GM19193 (cell line): ENCODE measurements at regions not wholly inside any gene's neighbourhood (a gene's known extent, or its start where the extent isn't known, plus 50 kb on each side); places are given as distances from the start of the nearest gene placed in this dataset.

Experiments used
- POLR2A ChIP-seq: IDR thresholded peaks from 4 replicates; pipeline ENCODE4 v1.6.1; 2011; ENCODE audit not compliant: insufficient read depth, insufficient read length; ENCODE audit errors: extremely low read depth

DNA sequence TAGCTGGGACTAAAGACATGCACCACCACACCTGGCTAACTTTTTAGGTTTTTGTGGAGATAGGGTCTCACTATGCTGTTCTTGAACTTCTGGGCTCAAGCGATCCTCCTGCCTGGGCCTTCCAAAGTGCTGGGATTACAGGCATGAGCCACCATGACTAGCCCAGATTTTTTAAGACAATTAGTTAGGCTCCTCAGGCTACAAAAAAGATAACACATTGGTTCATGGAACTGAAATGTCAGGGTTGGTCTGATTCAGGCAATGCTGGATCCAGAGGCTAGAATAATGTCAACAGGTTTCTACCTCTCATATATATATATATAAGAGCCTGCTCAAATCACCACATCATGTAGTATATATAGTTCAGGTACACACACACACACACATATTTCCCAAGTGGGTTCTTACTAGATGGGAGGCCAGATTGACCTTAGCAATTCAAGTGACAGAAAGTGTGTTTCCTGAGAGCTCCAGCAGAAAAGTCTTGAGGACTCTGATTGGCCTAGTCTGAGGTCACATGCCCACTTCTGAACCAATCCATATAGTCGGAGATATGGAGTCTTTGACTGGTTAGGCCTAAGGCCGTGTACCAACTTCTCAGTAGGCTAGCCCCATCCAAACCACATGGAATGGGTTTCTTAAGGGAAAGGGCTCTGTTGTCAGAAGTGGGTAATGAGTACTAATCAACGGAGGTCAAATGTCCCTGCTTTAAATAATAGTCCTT is 72.6 kb upstream of the LAPTM4A start:
- TF ChIP-seq POLR2A = no peak

GRCh38 chr2:20122864-20123263 is 71.4 kb upstream of the LAPTM4A start:
- no peak for TF ChIP-seq POLR2A

- TF ChIP-seq POLR2A = no peak
Measured at GRCh38 chr2:20120569-20121416, 69.4 kb upstream of the LAPTM4A start.

- TF ChIP-seq POLR2A = no peak
Measured at GRCh38 chr2:20118051-20118450, 66.6 kb upstream of the LAPTM4A start.

DNA sequence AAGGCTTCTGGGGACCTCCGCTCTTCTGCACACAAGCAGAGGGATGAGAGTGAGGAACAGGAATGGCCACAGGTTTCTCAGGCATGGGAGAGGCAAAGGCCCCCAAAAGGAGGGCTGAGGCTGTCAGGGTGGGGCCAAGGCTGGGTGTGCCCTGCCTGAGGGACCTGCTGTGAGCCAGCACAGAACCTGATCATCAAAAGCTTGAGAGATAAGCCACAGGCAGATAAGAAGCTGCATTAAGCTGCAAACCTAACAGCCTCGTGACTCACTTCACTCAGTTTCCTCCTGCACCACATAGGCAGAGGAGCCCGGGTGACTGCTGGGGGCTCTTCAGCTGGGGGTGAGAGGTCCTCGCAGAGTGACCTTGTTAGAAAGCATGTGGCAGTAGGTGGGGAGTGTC is 64.5 kb upstream of the LAPTM4A start:
- TF ChIP-seq POLR2A = no peak

DNA sequence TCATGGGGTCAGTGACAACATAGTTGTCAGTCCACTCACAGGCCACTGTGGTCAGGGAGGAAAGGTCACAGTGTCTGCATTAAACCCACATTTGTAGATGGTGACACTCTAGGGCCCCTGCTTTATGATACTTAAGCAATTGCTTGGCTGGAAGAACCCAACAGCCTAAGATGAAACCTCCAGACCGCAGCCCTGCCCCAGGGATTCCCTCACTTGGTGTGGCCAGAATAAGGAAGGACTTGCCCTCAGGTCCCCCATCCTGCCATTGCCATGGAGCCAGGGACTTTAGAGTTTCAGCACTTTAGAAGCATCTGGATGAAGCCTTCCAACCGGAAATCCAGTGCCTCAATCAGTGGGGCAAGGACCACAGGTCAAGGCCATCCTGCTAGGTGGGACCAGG is 63.9 kb upstream of the LAPTM4A start:
- TF ChIP-seq POLR2A = no peak

DNA sequence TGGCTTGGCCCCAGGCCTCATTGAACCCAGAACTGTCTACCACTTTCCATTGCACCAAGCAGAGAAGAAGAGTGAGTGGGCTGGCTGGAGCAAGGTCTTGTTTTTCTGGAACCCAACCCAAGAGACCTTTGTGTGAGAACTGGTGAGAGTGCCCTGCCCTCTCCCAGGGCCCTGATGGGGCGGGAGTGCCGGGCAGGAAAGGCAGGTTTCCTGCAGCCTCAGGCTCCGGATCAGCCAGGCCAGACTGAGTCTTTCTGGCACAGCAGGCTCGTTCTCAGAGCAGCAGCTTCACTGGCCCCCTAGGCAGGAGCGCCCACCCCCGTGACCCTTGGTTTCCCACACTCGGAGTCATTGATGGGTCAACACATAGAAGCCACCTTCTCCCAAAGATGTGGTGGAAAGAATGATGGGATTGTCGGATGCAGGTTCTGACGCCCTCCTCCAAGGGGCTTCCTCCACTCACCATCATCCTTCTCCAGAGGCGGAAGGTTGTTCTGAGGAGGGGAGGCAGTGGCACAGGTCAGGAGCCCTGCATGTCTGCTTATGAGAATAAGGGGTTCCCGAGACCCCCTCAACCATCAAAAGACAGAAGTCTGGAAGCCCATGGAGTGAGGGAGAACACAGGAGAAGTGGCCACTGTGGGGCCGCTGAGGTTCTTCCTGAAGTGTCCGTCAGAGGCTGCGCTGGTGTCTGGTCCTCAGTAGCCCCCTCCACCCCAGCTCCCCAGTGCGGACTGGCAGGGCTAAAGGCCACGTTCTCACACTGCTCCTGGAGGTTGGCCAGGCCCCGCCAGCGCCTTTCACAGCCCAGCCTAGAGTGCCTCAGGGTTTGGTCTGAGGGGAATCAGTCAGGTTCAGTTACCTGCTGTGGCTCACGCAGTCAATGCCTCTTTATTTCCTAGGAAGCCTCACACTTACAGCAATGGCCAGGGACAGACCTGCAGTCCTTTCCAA is 62.8 kb upstream of the LAPTM4A start:
- TF ChIP-seq POLR2A = no peak

- no peak for TF ChIP-seq POLR2A
Measured at GRCh38 chr2:20113004-20113796, 61.8 kb upstream of the LAPTM4A start.

DNA sequence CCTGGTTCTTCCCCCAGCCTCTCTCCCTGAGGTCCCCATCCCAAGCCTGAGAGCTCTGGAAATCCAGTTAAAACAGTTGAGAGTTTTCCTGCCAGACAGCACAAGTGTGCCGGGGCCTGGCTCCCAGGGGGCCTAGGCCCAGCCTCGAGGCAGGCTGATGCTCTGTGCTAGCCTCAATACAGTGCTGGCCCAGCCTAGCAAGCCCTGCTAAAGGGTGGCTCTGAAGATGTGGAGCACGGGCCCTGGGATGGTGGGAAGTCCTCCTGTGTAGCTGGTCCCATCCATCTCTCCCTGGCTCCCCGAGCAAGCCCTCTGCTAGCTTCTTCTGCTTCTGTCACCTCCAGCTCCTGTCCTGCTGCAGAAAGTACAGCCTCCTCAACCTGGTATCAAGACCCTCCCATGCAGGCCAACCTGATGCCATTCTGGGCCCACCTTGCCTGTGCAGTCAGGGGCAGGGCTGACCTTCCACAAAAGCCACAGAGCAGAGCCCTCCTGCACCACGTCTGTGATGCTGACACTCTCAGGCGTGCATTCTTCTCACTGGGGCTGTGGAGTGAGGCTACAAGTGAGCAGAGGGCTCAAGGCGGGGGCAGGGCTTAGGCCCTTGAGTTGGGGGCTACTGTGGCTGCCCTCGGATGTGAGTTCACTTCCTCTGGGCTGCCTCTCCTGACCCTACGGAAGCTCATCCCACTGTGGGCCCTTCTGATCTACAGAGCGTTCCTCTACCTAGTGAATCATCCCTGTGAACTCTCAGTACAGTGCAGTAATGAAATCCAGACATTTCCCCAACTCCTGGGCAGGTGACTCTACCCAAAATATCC is 60.1 kb upstream of the LAPTM4A start:
- TF ChIP-seq POLR2A = no peak

DNA sequence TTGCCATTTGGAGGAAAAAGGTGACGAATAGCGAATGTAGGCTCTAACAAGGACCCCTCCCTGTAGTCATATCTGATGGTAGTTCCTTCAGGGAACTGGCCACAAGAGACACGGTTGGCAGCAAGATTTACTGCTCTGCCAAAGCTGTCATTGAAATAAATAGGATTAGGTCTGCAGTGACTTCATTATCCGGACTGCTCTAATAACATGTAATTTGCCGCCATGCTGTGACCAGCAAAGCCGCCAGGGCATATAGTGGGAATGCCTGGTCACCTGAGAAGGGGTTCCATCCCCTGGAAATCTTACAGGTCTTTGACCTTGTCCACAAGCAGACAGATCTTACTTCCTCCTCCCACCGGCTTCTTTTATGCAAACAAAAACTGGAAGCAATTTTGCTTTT is 59.4 kb upstream of the LAPTM4A start:
- no peak for TF ChIP-seq POLR2A

- no peak for TF ChIP-seq POLR2A
Measured at GRCh38 chr2:20110383-20110782, 59.0 kb upstream of the LAPTM4A start.

DNA sequence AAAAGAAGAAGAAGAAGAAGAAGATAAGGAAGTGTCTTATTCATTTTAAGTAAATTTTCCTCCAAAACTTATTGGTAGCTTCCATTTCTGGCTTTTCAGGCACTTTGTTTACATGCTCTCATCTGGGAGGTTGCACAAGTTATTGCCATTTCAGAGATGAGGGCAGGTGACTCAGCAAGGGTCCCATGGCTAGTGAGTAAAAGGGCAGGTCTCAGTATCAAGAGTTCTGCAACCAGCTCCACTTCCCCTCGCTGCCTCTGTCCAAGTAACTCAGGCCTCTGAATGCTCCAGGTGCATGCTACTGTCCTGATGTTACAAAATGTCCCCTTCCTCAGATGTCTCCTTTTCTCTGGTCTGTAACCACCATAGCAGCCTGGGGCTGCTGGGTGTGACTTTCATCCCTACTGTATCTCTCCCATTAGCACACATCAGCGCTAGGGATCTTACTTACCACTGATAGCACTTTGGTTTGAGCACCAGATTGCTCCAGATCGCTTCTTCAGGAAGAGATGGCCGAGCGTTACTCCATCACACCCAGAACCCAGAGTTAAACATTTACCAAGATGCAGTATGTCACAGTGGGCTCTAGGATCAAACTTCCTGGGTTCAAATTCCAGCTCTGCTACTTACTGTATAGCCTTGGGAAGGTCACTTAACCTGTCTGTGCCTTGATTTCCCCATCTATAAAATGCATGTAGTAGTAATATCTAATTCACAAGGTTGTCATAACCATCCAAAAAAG is 57.4 kb upstream of the LAPTM4A start:
- TF ChIP-seq POLR2A = no peak

GRCh38 chr2:20107776-20108175 is 56.3 kb upstream of the LAPTM4A start:
- no peak for TF ChIP-seq POLR2A
